Prostate gland (tissue), 2 donors: ENCODE measurements at regions not wholly inside any gene's neighbourhood (a gene's known extent, or its start where the extent isn't known, plus 50 kb on each side); places are given as distances from the start of the nearest gene placed in this dataset.

Source experiments
- DNase-seq: peaks from one replicate; pipeline ENCODE4 v3.0.0-alpha.2; 2019; ENCODE audit warnings: low spot score
- H3K27ac ChIP-seq, 2 donors: fragments of 200-600 bp; sonication (generic); 2 replicates each; pipeline ENCODE4 v1.5.1; 2017 to 2019
- H3K27me3 ChIP-seq: fragments of 200-600 bp; sonication (generic); replicated peaks from 2 replicates; pipeline ENCODE4 v1.5.1; 2019; ENCODE audit not compliant: insufficient read depth
- H3K36me3 ChIP-seq, 2 donors: fragments of 200-600 bp; sonication (generic); 1 replicate in 1 of 2; 2 replicates in 1 of 2; pipeline versions ENCODE4 v1.5.1 to v1.8.1; 2017 to 2019
- H3K4me1 ChIP-seq: fragments of 200-600 bp; sonication (generic); replicated peaks from 2 replicates; pipeline ENCODE4 v1.5.1; 2019
- H3K4me3 ChIP-seq, 2 donors: fragments of 200-600 bp; sonication (generic); 2 replicates each; pipeline ENCODE4 v1.5.1; 2017 to 2019
- H3K9me3 ChIP-seq: fragments of 200-600 bp; sonication (generic); 2 replicates; pipeline ENCODE4 v1.5.1; 2017
- CTCF ChIP-seq, 4 experiments: fragments of 200-600 bp in 2 of 4; fragments of 450-650 bp in 2 of 4; sonication (generic) in 2 of 4; IDR thresholded peaks; 1 replicate in 3 of 4; 2 replicates in 1 of 4; pipeline ENCODE4 v1.5.1; 2016 to 2019; ENCODE audit warnings: antibody characterized with exemption in 4 of 4, mild to moderate bottlenecking in 2 of 4, moderate library complexity in 2 of 4
- POLR2A ChIP-seq: fragments of 450-650 bp; IDR thresholded peaks from one replicate; pipeline ENCODE4 v1.6.1; 2016; ENCODE audit warnings: antibody characterized with exemption, mild to moderate bottlenecking
- POLR2AphosphoS5 ChIP-seq: sonication (generic); formaldehyde crosslinking; IDR thresholded peaks from one replicate; pipeline ENCODE4 v1.6.1; 2017; ENCODE audit warnings: antibody characterized with exemption
- WGBS: methylation state at CpG from one replicate; pipeline ENCODE4 v1.1.5; 2018; 5-methylcytosine and 5-hydroxymethylcytosine counted together
- intact Hi-C: fragments of 100-400 bp; cut with DNase I; formaldehyde crosslinking; loops from one replicate; pipeline ENCODE4 v1.14.2; 2022

- intact Hi-C loops, result no loop called here
- no peak for TF ChIP-seq CTCF (IDR thresholded peaks at IDR 0.05)
- TF ChIP-seq POLR2AphosphoS5, result no peak
- no peak for TF ChIP-seq POLR2A
- no peak overlapping the region for H3K4me3 ChIP-seq
- H3K27me3 ChIP-seq, result peaks cover 30% of the 10 kb centered on the region
- H3K27ac ChIP-seq, result no peak overlapping the region
- no peaks in the 10 kb centered on the region for H3K9me3 ChIP-seq
- WGBS, result 12% methylated on average over 54 of the region's 55 CpGs
- no peak for DNase-seq
- no peaks in the 10 kb centered on the region for H3K36me3 ChIP-seq
- no peaks in the 10 kb centered on the region for H3K4me1 ChIP-seq
Observed at GRCh38 chr4:1471443-1472147, 65.4 kb upstream of the NKX1-1 start.

- Histone ChIP-seq H3K27me3 (peaks cover 33% of the 10 kb centered on the region), H3K4me1 (no peaks in the 10 kb centered on the region), H3K36me3 (no peaks in the 10 kb centered on the region), H3K27ac (no peak overlapping the region), H3K4me3 (no peak overlapping the region), H3K9me3 (no peaks in the 10 kb centered on the region)
- TF ChIP-seq POLR2AphosphoS5 (no peak), POLR2A (no peak), CTCF (IDR thresholded peaks at IDR 0.05) (no peak)
- DNase-seq, result no peak
- intact Hi-C loops, result no loop called here
- WGBS, result 70% methylated on average over 12 of the region's 12 CpGs
Observed at GRCh38 chr4:1470816-1471442, 64.7 kb upstream of the NKX1-1 start.

- Histone ChIP-seq H3K4me3 (no peak overlapping the region), H3K4me1 (no peaks in the 10 kb centered on the region), H3K27me3 (peaks cover 35% of the 10 kb centered on the region), H3K36me3 (no peaks in the 10 kb centered on the region), H3K27ac (no peak overlapping the region), H3K9me3 (no peaks in the 10 kb centered on the region)
- no peak for TF ChIP-seq POLR2A
- intact Hi-C loops, result no loop called here
- no peak for DNase-seq
- 45% methylated on average over 7 of the region's 7 CpGs for WGBS
Observed at GRCh38 chr4:1470393-1470670, 64.1 kb upstream of the NKX1-1 start.

- Histone ChIP-seq H3K27me3 (peaks cover 35% of the 10 kb centered on the region), H3K4me3 (no peak overlapping the region), H3K9me3 (no peaks in the 10 kb centered on the region), H3K4me1 (no peaks in the 10 kb centered on the region), H3K36me3 (no peaks in the 10 kb centered on the region), H3K27ac (no peak overlapping the region)
- intact Hi-C loops, result no loop called here
- WGBS, result 69% methylated on average over 19 of the region's 24 CpGs
- TF ChIP-seq POLR2A (no peak), POLR2AphosphoS5 (no peak), CTCF (IDR thresholded peaks at IDR 0.05) (no peak)
- no peak for DNase-seq
Observed at GRCh38 chr4:1469607-1470392, 63.6 kb upstream of the NKX1-1 start.

GRCh38 chr4:1469043-1469442 is 62.8 kb upstream of the NKX1-1 start:
- H3K9me3 ChIP-seq, result no peaks in the 10 kb centered on the region
- 89% methylated on average over 6 of the region's 6 CpGs for WGBS
- H3K4me1 ChIP-seq, result no peaks in the 10 kb centered on the region
- no peak for DNase-seq
- intact Hi-C loops, result no loop called here
- no peak overlapping the region for H3K4me3 ChIP-seq
- H3K27ac ChIP-seq, result no peak overlapping the region
- no peaks in the 10 kb centered on the region for H3K36me3 ChIP-seq
- peaks cover 30% of the 10 kb centered on the region for H3K27me3 ChIP-seq
- TF ChIP-seq POLR2AphosphoS5 (no peak), CTCF (IDR thresholded peaks at IDR 0.05) (no peak), POLR2A (no peak)
